HG03159 (cell line): ENCODE measurements at regions not wholly inside any gene's neighbourhood (a gene's known extent, or its start where the extent isn't known, plus 50 kb on each side); places are given as distances from the start of the nearest gene placed in this dataset.
A peak's percentile ranks its signal among the peaks of the same experiment; 100 is the strongest.

Experiments
- ATAC-seq: cut with Tn5 transposase; IDR thresholded peaks from one replicate; pipeline ENCODE4 v1.9.1; 2021; ENCODE audit warnings: mild to moderate bottlenecking, moderate library complexity; ENCODE audit not compliant: unreplicated experiment

- no peak for ATAC-seq
Measured at GRCh38 chr9:7354704-7355103, 444.9 kb downstream of the DMAC1 start.

- no peak for ATAC-seq
Measured at GRCh38 chr9:7348692-7349091, 450.9 kb downstream of the DMAC1 start.

GRCh38 chr9:7347556-7347955, 452.0 kb downstream of the DMAC1 start:
- no peak for ATAC-seq

GRCh38 chr9:7346144-7346543, 453.4 kb downstream of the DMAC1 start:
- no peak for ATAC-seq

- no peak for ATAC-seq
Measured at GRCh38 chr9:7342736-7343135, 456.8 kb downstream of the DMAC1 start.

GRCh38 chr9:7342229-7342628, 457.3 kb downstream of the DMAC1 start:
- peak; percentile 87 for ATAC-seq

- ATAC-seq: peak; percentile 50
Measured at GRCh38 chr9:7341571-7341970, 458.0 kb downstream of the DMAC1 start.

- no peak for ATAC-seq
Measured at GRCh38 chr9:7340451-7340850, 459.1 kb downstream of the DMAC1 start.

- no peak for ATAC-seq
Measured at GRCh38 chr9:7338586-7339281, 460.8 kb downstream of the DMAC1 start.

GRCh38 chr9:7336356-7337065, 463.1 kb downstream of the DMAC1 start:
- no peak for ATAC-seq

- ATAC-seq: no peak
Measured at GRCh38 chr9:7333719-7334118, 465.9 kb downstream of the DMAC1 start.

GRCh38 chr9:7332780-7333179, 466.8 kb downstream of the DMAC1 start:
- no peak for ATAC-seq

- ATAC-seq: no peak
Measured at GRCh38 chr9:7328453-7328852, 471.1 kb downstream of the DMAC1 start.

GRCh38 chr9:7325995-7326394, 473.6 kb downstream of the DMAC1 start:
- no peak for ATAC-seq

GRCh38 chr9:7324152-7324598, 475.4 kb downstream of the DMAC1 start:
- ATAC-seq: no peak

GRCh38 chr9:7320841-7321240, 478.7 kb downstream of the DMAC1 start:
- ATAC-seq: no peak

- no peak for ATAC-seq
Measured at GRCh38 chr9:7320139-7320538, 479.4 kb downstream of the DMAC1 start.

- ATAC-seq: no peak
Measured at GRCh38 chr9:7318920-7319319, 480.7 kb downstream of the DMAC1 start.

GRCh38 chr9:7316967-7317366, 482.6 kb downstream of the DMAC1 start:
- no peak for ATAC-seq

GRCh38 chr9:7316166-7316795, 483.3 kb downstream of the DMAC1 start:
- ATAC-seq: no peak

GRCh38 chr9:7315746-7316145, 483.8 kb downstream of the DMAC1 start:
- no peak for ATAC-seq

- no peak for ATAC-seq
Measured at GRCh38 chr9:7315116-7315515, 484.5 kb downstream of the DMAC1 start.
